ENCODE measurements at regions not wholly inside any gene's neighbourhood (a gene's known extent, or its start where the extent isn't known, plus 50 kb on each side); places are given as distances from the start of the nearest gene placed in this dataset.
A peak's percentile ranks its signal among the peaks of the same experiment; 100 is the strongest.

DNA sequence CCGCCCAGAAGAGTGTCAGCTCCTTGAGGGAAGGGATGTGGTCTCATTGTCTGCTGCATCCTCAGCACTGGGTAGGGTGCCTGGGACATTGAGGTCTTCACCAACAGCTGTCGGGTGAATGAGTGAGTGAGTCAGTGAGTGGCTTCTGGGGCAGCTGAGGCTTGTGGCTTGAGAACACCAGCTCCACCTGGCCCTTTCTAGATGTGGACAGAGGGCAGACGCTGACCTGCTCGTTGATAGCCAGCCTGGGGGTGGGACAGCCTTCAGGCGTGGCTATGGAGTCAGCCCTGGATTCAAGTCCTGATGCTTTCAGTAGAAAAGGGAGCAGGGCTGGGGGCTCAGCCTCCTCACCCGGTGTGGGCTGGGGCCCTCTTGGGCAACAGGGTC lies 215.1 kb downstream of the C9orf50 start:
- no CpG with 5 or more reads among the region's 6 CpGs for WGBS, 2 experiments (ENCODE audit: extremely low coverage in 2 of 2, insufficient read length in 1 of 2)
- H2AK9ac ChIP-seq (replicated peaks; ENCODE audit: low read depth, low read length, poor library complexity), result no peak overlapping the region
- in situ Hi-C loops (cut with MboI; ENCODE audit: low sequenced_read_pairs) (no loop called here), dilution Hi-C loops (cut with HindIII; ENCODE audit: low sequenced_read_pairs, unreplicated experiment) (no loop called here), intact Hi-C loops (cut with micrococcal nuclease) (no loop called here)
- no peak overlapping the region for H3K9ac ChIP-seq (ENCODE audit: low read depth, low read length)
- no peak for TF ChIP-seq RAD21 (IDR thresholded peaks at IDR 0.05; ENCODE audit: low read length)
- no peak overlapping the region for H2BK5ac ChIP-seq (ENCODE audit: low read depth, low read length, poor library complexity, severe bottlenecking)
- no peaks in the 10 kb centered on the region for H3K27me3 ChIP-seq (ENCODE audit: control insufficient read depth, insufficient read depth, low read length)
- no peaks in the 10 kb centered on the region for H3K79me1 ChIP-seq (ENCODE audit: low read depth in 1 of 2, low read length in 2 of 2)
- H2AFZ ChIP-seq (replicated peaks; ENCODE audit: low read length, poor library complexity), result no peak overlapping the region
- H3K9me1 ChIP-seq (ENCODE audit: insufficient read depth, low read length), result no peaks in the 10 kb centered on the region
- H2AK5ac ChIP-seq (ENCODE audit: low read depth, low read length), result peak overlapping the region; percentile 93
- H3K14ac ChIP-seq (replicated peaks; ENCODE audit: low read depth, low read length), result no peak overlapping the region
- no TSS peak for BruUV-seq (replicated peaks)
- no peaks in the 10 kb centered on the region for H3K36me3 ChIP-seq (ENCODE audit: control insufficient read depth, insufficient read depth, low read length)
- H3K4me3 ChIP-seq (ENCODE audit: insufficient read depth, low read depth, low read length), result no peak overlapping the region
- H3K9me3 ChIP-seq (ENCODE audit: control insufficient read depth, insufficient read depth, low read length), result no peaks in the 10 kb centered on the region; the same call in 1 of the 2 replicates
- H4K20me1 ChIP-seq (ENCODE audit: insufficient read depth, low read length), result no peaks in the 10 kb centered on the region
- H3K4ac ChIP-seq (ENCODE audit: low read depth, low read length), result peak overlapping the region; percentile 46
- H3K4me2 ChIP-seq (ENCODE audit: low read depth, low read length), result no peak overlapping the region
- H3K27ac ChIP-seq (ENCODE audit: insufficient read depth, low read length), result no peak overlapping the region
- H4K5ac ChIP-seq (ENCODE audit: low read depth, low read length), result no peak overlapping the region
- CTCF ChIA-PET, result no interaction called here
- H3K56ac ChIP-seq (ENCODE audit: extremely low read depth, insufficient read depth, low read length), result no peak overlapping the region
- H3K18ac ChIP-seq (ENCODE audit: low read depth, low read length), result no peak overlapping the region
- H4K91ac ChIP-seq (ENCODE audit: insufficient read depth, low read depth, low read length), result peak overlapping the region; percentile 55
- POLR2A ChIA-PET (ENCODE audit: unreplicated experiment), result no interaction called here
- no peak overlapping the region; the same call in 1 of the 2 replicates for H2BK20ac ChIP-seq (ENCODE audit: low read depth, low read length)
- no peak overlapping the region for H3K23ac ChIP-seq (ENCODE audit: low read depth, low read length)
- DNase-seq (no peak), ATAC-seq (ENCODE audit: low read depth) (no peak)
- H2BK120ac ChIP-seq (ENCODE audit: low read depth, low read length), result peak overlapping the region; percentile 68; the same call in 1 of the 2 replicates
- peak overlapping the region in 1 of 2 experiments; percentile 65; a peak in 2 of 4 replicates for H4K8ac ChIP-seq (ENCODE audit: low read depth in 2 of 2, low read length in 2 of 2)
- H2BK15ac ChIP-seq (ENCODE audit: low read depth, low read length), result peak overlapping the region; percentile 58; the same call in 2 of the 3 replicates
- H3K4me1 ChIP-seq (ENCODE audit: control insufficient read depth, insufficient read depth, low read length), result peaks cover 16% of the 10 kb centered on the region
